Parathyroid adenoma (tissue), 2 donors: ENCODE measurements at regions not wholly inside any gene's neighbourhood (a gene's known extent, or its start where the extent isn't known, plus 50 kb on each side); places are given as distances from the start of the nearest gene placed in this dataset.

Source experiments
- H2AFZ ChIP-seq: fragments of 300-600 bp; sonication (generic); one replicate; pipeline ENCODE4 v1.7.0; 2017; ENCODE audit warnings: antibody characterized with exemption, mild to moderate bottlenecking
- H3K27ac ChIP-seq: fragments of 300-600 bp; sonication (generic); one replicate; pipeline ENCODE4 v1.7.0; 2017
- H3K27me3 ChIP-seq: fragments of 300-600 bp; sonication (generic); one replicate; pipeline ENCODE4 v1.7.0; 2017; ENCODE audit warnings: low read length; ENCODE audit not compliant: control insufficient read depth, insufficient read depth
- H3K36me3 ChIP-seq: fragments of 300-600 bp; sonication (generic); one replicate; pipeline ENCODE4 v1.7.0; 2017; ENCODE audit warnings: low read length; ENCODE audit not compliant: control insufficient read depth, insufficient read depth
- H3K4me1 ChIP-seq: fragments of 300-600 bp; sonication (generic); one replicate; pipeline ENCODE4 v1.7.0; 2017; ENCODE audit warnings: control low read depth
- H3K4me2 ChIP-seq: fragments of 300-600 bp; sonication (generic); one replicate; pipeline ENCODE4 v1.7.0; 2017; ENCODE audit warnings: low read length
- H3K4me3 ChIP-seq: fragments of 300-600 bp; sonication (generic); one replicate; pipeline ENCODE4 v1.7.0; 2017; ENCODE audit warnings: low read depth, low read length
- H3K79me2 ChIP-seq: fragments of 300-600 bp; sonication (generic); one replicate; pipeline ENCODE4 v1.7.0; 2017; ENCODE audit warnings: control low read depth
- H3K9ac ChIP-seq: fragments of 300-600 bp; sonication (generic); one replicate; pipeline ENCODE4 v1.7.0; 2017; ENCODE audit warnings: mild to moderate bottlenecking
- H3K9me3 ChIP-seq: fragments of 300-600 bp; sonication (generic); one replicate; pipeline ENCODE4 v1.7.0; 2017; ENCODE audit warnings: low read length; ENCODE audit not compliant: control insufficient read depth
- TF ChIP-seq, protein P1 (sequence below): fragments of 300-600 bp; sonication (generic); IDR thresholded peaks from one replicate; pipeline ENCODE4 v1.7.0; 2017; ENCODE audit warnings: antibody characterized with exemption, mild to moderate bottlenecking
- donor health status: primary hyperparathyroidism.

DNA sequence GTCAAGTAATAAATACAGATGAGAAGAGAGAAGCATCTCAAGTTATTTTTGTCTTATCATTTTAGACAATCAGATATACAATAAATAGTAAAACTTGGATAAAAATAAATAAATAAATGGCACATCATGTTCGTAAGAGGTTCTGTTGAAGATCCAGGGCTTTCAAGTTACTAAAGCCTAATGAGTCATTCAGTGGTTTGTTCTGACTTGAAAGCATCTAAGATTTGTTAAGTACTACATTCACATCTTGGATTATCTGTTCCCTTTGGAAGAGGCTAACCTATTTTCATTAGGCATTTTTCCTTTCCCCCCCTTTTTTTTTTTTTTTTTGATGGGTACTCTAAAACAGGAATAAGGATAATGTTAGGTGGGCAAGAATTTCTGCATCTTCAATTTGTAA lies 429.3 kb downstream of the PCDH20 start:
- Histone ChIP-seq H3K4me1 (no peaks in the 10 kb centered on the region), H2AFZ (no peak overlapping the region), H3K36me3 (no peaks in the 10 kb centered on the region), H3K9ac (no peak overlapping the region), H3K4me3 (no peak overlapping the region), H3K9me3 (no peaks in the 10 kb centered on the region), H3K27me3 (no peaks in the 10 kb centered on the region), H3K79me2 (no peaks in the 10 kb centered on the region), H3K4me2 (no peak overlapping the region), H3K27ac (no peak overlapping the region)
- TF ChIP-seq, protein P1, sequence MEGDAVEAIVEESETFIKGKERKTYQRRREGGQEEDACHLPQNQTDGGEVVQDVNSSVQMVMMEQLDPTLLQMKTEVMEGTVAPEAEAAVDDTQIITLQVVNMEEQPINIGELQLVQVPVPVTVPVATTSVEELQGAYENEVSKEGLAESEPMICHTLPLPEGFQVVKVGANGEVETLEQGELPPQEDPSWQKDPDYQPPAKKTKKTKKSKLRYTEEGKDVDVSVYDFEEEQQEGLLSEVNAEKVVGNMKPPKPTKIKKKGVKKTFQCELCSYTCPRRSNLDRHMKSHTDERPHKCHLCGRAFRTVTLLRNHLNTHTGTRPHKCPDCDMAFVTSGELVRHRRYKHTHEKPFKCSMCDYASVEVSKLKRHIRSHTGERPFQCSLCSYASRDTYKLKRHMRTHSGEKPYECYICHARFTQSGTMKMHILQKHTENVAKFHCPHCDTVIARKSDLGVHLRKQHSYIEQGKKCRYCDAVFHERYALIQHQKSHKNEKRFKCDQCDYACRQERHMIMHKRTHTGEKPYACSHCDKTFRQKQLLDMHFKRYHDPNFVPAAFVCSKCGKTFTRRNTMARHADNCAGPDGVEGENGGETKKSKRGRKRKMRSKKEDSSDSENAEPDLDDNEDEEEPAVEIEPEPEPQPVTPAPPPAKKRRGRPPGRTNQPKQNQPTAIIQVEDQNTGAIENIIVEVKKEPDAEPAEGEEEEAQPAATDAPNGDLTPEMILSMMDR, result no peak

DNA sequence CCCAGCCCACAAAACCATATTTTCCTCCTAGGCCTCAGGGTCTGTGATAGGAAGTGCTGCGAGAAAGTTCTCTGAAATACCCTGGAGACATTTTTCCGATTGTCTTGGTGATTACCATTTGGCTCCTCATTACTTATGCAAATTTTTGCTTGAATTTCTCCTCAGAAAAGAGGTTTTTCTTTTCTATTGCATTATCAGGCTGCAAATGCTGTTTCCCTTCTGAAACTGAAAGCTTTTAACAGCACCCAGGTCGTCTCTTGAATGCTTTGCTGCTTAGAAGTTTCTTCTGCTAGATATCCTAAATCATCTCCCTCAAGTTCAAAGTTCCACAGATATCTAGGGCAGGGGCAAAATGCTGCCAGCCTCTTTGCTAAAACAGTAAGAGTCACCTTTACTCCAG lies 434.2 kb downstream of the PCDH20 start:
- no peak overlapping the region for H3K4me3 ChIP-seq
- H2AFZ ChIP-seq, result no peak overlapping the region
- no peak overlapping the region for H3K9ac ChIP-seq
- H3K27ac ChIP-seq, result no peak overlapping the region
- H3K27me3 ChIP-seq, result no peaks in the 10 kb centered on the region
- TF ChIP-seq, protein P1, result no peak
- H3K79me2 ChIP-seq, result no peaks in the 10 kb centered on the region
- no peaks in the 10 kb centered on the region for H3K36me3 ChIP-seq
- H3K9me3 ChIP-seq, result no peaks in the 10 kb centered on the region
- H3K4me1 ChIP-seq, result no peaks in the 10 kb centered on the region
- H3K4me2 ChIP-seq, result no peak overlapping the region

DNA sequence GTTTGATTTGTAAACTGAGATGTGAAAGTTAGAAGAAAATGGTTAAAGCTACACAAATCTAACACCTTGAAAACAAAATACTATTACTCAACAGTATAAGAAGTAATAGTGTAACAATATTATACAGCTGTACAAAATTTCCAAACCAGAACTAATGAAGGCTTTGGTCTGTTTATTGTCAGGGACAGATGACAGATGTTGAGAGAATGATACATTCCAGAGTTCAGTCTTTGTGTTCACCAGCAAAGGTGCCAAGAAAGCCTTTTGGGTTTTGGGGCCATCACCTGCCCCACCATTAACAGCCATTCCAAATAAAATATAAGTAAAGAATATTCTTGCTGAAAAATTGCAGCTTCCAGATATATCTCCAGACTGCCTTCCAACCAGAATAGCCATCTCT lies 439.3 kb downstream of the PCDH20 start:
- TF ChIP-seq, protein P1, result no peak
- H3K4me1 ChIP-seq, result no peaks in the 10 kb centered on the region
- H3K36me3 ChIP-seq, result no peaks in the 10 kb centered on the region
- no peak overlapping the region for H2AFZ ChIP-seq
- no peaks in the 10 kb centered on the region for H3K9me3 ChIP-seq
- H3K79me2 ChIP-seq, result no peaks in the 10 kb centered on the region
- H3K9ac ChIP-seq, result no peak overlapping the region
- no peak overlapping the region for H3K4me2 ChIP-seq
- H3K27ac ChIP-seq, result no peak overlapping the region
- no peak overlapping the region for H3K4me3 ChIP-seq
- H3K27me3 ChIP-seq, result no peaks in the 10 kb centered on the region

DNA sequence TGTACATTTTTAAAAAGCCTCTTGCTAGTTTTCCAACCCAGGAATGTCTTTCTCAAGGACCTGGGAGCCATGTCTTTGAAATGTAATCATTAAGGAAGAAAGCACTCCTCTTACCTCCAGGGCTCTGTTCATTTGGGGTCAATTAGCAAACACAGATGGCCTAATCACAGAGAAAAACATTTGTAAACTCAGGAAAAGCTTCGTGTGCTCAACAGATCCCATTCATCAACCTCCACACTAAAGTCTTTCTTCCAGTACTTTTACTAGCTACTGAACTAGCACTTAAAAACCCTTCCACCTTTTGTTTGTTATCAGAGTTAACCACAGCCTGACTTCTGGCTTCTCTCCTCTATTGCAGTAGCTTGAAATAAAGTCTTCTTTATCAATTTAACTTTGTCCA lies 441.4 kb downstream of the PCDH20 start:
- H3K4me1 ChIP-seq, result no peaks in the 10 kb centered on the region
- H3K79me2 ChIP-seq, result no peaks in the 10 kb centered on the region
- no peak overlapping the region for H3K9ac ChIP-seq
- no peaks in the 10 kb centered on the region for H3K9me3 ChIP-seq
- no peak overlapping the region for H2AFZ ChIP-seq
- H3K27ac ChIP-seq, result no peak overlapping the region
- no peaks in the 10 kb centered on the region for H3K36me3 ChIP-seq
- TF ChIP-seq, protein P1, result no peak
- no peak overlapping the region for H3K4me3 ChIP-seq
- no peak overlapping the region for H3K4me2 ChIP-seq
- no peaks in the 10 kb centered on the region for H3K27me3 ChIP-seq

DNA sequence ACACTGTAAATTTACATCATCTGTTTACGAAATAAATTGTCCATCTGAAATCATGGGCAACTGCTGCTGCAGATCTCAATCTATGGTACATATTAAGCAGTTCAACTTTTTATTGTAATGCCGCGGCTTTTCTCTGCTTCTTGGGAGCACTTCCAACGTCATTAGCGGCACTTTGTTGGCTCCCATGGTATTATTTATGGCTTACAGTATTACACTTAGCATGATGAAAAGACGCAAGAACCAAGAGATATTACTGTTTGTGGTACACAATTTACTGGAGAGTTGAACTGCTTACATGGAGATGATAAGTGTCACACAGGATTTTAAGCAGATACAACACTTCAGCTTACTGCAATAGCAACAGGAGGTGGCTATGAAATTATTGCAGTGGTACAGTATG lies 442.1 kb downstream of the PCDH20 start:
- Histone ChIP-seq H3K4me3 (no peak overlapping the region), H3K27me3 (no peaks in the 10 kb centered on the region), H3K27ac (no peak overlapping the region), H3K9me3 (no peaks in the 10 kb centered on the region), H2AFZ (no peak overlapping the region), H3K4me2 (no peak overlapping the region), H3K9ac (no peak overlapping the region), H3K36me3 (no peaks in the 10 kb centered on the region), H3K79me2 (no peaks in the 10 kb centered on the region), H3K4me1 (no peaks in the 10 kb centered on the region)
- TF ChIP-seq, protein P1, result no peak
